NCI-H2227 (cell line): ENCODE measurements at regions not wholly inside any gene's neighbourhood (a gene's known extent, or its start where the extent isn't known, plus 50 kb on each side); places are given as distances from the start of the nearest gene placed in this dataset.

Experiments used
- DNase-seq: peaks from one replicate; lab custom pipeline; 2025; ENCODE audit not compliant: unreplicated experiment; lab: John Stamatoyannopoulos, UW

DNA sequence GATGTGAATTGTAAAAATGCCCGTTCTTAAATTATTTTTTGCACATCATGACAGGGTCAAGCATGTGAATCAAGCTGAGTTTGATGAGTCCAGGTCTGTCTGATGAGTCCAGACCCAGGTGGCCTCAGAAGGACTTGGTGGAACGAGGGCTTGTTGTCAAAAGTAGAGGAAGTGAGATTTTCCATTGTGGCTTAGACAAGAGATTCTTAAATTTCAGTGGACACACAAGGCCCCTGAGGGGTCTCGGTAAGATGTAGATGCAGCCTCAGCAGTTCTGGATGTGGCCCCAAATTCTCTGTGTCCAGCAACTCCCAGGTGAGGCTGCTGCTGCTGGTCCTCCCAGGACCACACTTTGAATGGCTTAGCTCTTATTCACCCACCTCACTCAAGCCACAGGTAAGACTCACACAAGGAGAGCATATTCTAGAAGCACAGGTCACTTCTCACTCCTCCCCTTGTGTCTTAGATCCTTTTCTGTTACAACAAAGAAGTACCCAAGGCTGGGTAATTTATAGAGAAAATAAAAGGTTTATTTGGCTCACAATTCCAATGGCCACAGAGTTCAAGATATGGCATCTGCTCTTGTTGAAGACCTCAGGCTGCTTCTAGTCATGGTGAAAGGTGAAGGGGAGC, 98.8 kb downstream of the GGTLC2 start:
- DNase-seq: no peak

DNA sequence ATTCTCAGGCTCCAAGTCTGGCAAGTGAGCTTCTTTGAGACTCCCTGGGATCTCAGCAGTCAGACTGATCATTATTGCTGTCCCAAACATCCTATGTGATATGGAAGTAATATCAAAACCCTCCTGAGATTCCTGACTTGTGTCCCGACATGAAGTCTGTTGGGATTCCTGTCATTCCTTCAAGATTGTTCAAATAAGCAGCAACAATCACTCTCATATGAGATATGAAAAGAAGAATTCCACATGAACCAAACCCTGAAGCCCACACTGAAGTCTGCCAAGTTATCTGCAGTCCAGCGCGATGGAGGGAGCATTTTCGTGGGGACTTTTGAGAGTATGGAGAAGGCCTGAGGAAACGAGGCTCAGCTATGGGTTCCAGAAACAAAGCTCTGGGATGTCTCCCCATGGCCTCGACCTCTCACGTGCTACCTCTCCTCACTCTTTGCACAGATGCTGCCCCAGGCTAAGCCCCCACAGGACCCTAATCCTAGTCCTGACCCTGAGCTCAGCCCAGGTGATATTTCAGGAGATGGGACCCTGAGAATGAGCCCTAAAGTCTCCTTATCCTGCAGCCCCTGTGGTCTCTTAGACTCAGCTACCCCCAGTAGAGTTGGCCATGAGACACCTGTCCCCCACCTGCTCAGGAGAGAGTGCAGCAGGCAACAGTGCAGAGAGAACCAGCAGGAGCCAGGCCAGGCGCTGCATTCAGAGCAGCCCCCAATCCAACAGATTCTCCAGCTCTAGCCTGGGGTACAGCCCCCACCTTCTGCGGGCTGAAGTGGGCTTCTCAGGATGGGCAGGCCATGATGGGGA, 100.2 kb downstream of the GGTLC2 start:
- DNase-seq: no peak

DNA sequence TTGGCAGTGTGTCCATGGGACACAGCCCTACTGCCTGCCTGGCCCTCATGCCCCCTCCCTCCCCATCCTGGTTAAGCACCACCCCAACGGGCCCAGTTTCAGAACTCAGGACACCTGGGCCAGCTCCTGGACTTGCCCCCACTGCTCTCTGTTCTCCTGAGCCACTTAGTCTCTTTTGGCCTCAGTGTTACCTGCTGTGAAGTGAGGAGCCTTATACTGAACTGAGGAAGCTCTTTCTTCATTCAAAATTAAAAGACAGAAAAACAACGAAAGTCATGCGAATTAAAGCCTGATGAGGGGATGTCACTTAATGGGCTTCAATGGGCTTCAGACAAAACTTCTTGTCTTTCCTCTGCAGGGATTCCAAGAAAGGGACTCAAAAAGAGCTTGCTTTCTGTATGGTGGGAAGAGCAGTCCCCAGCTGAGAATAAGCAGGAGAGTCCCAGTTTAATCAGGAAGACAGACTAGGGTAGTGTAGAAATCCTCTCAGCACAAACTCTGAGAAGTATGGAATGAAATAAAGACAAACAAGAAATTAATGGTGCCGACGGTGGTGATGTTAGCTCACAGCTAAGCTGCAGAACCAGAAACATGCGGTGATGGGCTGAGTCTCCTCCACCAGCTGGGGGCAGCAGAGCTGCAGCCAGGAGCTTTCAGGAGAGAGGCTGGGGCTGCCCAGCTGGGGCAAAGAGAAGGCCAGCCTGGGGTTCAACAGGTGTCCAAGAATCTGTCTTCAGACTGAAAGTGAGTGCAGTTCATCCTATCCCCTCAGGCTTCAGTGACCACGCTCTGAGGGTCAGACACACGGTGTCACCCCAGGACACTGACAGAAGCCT, 101.0 kb downstream of the GGTLC2 start:
- DNase-seq: peak; percentile 29

DNA sequence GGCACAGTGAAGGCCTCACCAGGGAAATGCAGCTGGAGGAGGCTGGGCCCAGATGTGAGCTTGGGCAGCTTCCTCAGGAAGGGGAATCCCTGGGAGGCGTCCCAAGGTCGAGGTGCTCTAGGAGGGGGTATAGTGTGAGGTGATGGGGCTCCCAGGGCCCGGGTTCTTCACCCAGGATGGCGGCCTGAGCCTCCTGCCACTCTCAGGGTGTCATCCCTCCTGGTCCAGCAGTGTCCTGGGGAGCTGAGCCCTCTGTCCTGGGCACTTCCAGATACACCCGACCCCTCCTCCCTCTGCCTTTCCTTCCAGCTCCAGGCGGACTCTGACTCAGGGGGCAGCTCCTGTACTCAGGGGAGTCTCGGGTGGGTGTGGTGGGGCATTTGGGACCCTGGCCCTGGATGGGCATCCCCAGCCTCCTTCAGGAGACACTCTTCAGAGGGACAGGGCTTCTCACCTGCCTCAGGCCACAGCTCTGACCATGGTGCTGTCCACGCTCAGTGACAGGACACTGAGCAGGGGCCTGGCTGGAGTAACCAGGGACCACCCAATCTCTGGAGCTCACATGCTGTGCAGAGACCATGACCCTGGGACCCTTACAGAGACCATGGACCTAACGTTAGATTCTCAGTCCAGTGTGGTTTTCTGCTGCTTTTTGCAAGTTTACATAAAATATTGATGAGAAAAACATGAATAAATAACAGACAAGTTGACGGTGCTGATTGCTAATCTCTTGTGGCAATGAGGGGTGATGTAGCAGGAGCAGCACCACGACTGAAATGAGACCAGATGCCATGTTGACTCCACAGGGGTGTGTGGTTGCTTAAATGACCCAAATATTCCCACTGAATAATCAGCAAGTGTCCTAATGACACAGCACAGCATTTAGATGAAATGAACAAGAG, 101.9 kb downstream of the GGTLC2 start:
- no peak for DNase-seq

DNA sequence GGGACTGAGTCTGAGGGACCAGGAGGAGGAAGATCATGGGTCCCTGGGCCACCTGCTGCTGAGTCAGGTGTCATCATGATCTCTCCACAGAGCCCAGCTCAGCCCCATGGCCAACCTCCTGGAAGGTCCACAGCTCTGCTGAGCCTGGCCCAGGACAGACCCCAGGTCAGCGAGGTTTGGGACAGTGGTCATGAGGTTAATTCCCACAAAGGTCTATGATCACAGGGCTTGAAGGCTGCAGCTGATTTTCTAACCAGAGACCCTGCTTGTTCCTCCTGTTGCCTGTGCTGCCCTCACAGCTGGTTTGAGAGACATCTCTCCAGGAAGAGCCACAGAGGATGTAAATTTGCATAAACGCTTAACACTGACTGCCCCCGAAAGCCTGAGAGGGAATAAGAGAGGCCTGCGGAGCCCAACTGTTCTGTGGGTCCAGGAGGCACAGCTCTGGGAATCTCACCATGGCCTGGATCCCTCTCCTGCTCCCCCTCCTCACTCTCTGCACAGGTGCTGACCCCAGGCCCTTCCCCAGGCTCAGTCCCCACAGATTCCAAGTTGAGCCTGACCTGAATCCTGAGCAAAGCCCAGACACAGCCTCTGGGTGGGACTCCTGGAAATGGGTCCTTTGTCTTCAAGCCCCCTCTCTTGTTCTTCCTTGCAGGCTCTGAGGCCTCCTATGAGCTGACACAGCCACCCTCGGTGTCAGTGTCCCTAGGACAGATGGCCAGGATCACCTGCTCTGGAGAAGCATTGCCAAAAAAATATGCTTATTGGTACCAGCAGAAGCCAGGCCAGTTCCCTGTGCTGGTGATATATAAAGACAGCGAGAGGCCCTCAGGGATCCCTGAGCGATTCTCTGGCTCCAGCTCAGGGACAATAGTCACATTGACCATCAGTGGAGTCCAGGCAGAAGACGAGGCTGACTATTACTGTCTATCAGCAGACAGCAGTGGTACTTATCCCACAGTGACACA, 102.8 kb downstream of the GGTLC2 start:
- no peak for DNase-seq

DNA sequence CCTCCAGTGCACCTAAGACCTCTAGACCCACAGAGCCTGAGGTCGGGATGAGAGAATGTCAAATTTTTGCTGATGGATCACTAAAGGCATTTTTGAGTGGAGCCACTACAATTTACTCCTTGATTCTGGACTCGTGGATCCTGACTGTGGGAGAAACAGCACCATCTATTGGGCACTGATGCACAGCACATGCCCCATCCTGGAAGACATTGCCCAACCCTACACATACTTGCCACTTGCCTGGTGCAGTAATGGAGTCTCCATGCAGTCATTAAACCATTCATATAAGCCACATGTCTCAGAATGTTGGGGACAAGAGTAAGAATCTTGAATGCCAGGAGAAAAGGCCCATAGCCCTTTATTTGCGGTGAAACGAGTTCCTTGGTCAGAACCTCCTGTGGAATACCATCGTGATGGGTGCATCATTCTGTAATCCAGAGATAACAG, 103.9 kb downstream of the GGTLC2 start:
- peak; percentile 43 for DNase-seq

DNA sequence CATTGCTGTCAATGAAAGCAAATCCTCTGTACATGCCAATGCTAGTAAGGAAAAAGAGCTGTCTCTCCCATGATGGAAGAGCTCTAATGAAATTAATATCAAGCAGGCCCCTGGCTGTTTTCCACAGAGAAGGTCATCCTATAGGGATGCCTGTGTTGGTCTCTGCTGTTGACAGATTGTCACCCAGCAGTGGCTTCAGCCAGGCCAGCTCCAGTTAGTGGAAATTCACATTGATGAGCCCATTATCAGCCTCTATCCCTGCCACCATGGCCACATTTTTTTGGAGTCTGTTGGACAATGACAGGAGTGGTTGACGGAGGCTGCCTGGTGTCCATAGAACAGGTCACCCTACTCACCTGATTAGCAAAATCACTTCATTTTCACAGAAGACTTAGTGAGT, 104.3 kb downstream of the GGTLC2 start:
- no peak for DNase-seq

DNA sequence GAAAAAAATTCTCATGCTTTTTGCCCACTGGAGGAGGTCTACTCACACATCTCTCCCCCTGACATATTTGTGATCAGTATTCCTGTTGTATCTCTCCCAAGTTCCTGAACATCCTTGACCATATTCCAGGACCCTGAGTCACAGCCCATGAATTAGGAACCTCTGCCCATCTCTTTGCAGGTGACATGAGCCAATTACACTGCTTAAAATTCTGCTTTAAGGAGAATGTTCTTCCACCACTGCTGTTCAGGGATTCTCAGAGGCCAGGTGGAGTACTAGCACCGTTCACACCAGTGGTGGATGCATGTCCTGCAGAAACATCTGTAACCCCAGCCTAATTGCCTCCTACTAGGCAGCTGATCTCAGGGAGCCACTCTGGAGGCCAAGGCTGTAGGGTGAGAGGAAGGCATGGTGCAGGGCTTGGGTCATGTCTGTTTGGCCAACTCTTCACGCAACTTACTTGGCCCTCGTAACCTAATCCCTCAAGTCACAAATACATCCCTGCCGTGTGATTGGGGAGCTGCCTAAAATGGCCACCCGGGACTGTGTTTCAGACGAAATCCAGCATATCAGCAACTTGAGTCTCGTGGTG, 104.8 kb downstream of the GGTLC2 start:
- no peak for DNase-seq

DNA sequence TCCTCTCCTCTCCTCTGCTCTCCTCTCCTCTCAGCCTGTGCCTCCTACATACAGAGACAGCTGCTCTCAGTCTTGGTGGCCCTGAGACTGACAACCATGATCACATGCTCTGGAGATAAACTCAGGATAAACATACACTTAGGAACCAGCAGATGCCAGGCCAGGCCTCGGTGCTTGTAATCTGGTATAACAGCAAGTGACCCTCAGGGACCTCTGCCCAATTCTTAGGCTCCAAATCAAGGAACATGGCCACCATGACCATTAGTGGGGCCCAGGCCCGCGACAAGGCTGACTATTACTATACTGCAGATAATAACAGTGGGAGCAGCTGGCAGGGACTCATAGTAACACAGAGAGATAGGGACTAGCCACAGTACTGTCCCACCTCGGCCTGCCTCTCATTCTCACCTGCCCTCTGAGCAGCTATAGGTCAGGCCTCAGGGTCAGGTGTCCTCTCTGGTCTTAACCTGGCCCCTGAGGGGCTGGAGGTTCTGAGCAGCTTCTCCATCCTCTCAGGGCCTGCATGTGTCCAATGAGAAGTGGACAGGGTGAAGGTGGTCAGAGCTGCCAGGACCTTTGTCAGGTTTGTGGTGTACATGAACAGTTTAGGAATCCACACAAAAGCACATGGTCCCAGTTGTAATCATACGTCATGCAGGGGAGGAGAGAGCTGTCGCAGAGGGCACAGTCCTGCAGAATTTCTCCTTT, 106.1 kb downstream of the GGTLC2 start:
- no peak for DNase-seq

DNA sequence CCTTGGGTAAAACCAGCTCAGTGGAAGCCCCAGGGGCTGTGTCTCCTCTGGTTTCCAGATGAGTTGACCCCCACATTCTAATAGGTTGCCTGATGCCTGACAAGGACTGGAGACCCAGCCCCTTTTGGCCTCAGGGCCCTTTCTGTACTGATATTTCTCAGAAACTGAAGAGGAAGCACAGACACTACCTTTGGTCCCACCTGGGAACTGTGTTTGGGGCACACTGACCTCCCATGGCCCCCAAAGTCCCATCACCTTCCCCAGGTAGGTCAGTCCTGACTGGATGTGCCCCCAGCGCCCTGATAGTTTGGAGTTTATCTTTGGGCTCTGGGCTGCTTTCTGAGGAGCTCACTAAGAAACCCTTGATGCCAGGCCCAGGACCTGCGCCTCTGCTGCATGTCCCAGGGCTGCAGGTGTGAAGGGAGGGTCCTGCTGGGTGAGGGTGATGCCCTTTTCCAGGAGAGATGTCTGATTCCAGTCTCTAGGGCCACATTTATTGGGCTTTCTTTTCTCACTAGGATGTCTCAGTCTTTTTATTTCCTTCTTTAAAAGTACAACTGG, 106.7 kb downstream of the GGTLC2 start:
- DNase-seq: no peak

DNA sequence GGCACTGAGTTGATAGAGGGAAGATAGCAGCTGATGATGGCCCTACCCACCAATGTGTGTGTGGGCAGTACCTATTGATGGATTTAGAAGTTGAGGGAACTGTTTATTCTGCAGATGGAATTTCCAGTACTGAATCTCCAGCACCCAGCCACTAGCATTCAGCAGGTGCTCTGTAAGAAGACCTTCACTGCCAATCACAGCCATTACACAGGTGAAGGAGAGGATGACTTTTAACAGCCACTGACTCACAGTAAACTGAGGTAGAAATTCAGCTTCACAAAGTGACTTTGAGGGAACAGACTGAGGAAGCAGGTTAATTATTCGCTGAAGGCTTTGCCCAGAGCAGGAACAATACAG, 107.8 kb downstream of the GGTLC2 start:
- no peak for DNase-seq

DNA sequence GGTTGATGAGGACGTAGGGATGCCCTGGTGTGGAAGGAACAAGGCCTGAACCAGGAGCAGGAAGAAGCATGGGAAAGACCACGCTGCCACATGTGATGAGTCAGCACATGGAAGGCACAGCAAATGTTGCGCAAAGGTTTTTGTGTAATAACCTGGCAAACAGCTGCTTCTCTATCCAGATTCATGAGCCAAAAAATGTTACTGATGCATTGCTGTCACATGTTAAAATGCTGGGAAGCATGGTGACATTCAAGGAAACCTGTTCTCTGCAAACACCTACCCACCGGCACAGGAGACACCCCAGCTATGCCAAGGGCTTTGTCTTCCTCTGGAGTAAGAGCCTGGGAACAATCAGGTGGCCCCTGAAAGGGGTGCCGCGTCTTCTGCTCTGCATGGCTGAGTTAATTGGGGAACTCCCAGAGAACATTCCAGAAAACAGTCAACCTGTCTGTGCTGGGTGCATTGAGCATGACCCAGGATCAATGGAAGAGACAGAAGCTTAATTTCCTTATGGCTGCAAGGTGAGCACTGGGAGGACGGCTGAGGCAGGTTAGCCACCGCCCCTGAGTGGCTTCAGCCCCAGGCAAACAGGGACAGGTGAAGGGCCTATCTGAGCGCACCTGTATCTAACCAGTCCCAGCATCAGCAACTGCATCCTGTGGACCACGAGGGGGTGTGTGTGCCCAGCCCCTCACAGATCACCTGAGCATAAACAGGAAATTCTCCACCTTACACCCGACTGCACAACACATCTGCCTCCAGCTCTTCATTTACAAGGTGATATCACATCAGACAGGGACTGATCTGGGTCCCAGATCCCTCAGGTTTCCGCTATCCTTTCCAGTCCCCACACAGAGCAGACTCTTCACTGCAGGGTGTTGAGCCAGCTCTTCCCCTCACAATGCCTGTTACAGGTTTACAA, 108.4 kb downstream of the GGTLC2 start:
- no peak for DNase-seq

DNA sequence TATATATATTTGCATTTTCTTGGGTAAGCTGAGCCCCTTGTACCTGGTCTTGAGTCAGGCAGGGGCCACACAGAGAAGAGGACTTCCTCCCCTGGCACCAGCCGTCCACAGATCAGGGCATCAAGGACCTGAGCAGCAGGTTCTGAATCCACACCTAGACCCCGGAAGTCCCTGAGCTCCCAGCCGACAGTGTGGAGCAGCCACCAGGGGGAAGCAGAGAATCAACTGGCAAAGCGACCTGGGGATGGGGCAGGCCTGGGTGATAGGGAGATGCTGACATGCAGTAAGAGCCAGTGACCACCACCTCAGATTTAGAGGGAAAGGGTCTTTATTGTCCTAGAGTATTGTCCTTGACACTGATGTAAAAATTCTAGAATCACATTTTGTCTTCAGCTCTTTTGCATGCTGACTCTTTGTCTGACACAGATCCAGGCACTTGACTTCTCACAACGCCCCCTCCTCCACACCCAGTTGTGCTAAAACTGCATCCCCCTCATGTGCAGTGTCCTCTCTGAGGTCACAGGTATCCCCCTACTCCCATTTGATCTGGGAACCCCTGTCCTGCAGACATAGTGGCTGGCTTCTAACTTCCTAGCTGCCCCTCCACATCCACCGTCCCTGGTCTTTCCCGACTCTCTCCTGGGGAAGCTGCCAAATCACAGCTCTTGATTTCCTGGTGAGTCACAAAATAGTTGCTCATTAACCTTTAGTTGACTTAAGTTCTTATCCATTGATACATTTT, 109.3 kb downstream of the GGTLC2 start:
- peak; percentile 33 for DNase-seq

DNA sequence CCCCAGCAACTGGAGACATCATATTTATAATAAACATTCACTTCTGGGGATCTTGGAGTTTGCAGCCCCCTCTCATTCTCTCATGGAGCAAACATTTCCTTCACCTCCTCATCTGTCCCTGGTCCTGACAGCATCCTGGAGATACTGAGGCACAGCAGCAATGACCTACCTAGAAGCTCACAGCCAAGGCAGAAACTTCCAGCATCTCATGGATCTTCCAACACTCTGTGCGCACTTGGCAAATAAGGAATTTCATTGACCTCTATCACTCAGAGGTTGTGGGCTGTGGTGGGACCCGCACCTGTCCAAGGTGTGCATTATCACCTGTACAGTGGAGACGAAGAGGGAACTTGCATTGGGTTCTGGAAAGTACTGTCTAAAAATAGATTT, 109.8 kb downstream of the GGTLC2 start:
- no peak for DNase-seq

DNA sequence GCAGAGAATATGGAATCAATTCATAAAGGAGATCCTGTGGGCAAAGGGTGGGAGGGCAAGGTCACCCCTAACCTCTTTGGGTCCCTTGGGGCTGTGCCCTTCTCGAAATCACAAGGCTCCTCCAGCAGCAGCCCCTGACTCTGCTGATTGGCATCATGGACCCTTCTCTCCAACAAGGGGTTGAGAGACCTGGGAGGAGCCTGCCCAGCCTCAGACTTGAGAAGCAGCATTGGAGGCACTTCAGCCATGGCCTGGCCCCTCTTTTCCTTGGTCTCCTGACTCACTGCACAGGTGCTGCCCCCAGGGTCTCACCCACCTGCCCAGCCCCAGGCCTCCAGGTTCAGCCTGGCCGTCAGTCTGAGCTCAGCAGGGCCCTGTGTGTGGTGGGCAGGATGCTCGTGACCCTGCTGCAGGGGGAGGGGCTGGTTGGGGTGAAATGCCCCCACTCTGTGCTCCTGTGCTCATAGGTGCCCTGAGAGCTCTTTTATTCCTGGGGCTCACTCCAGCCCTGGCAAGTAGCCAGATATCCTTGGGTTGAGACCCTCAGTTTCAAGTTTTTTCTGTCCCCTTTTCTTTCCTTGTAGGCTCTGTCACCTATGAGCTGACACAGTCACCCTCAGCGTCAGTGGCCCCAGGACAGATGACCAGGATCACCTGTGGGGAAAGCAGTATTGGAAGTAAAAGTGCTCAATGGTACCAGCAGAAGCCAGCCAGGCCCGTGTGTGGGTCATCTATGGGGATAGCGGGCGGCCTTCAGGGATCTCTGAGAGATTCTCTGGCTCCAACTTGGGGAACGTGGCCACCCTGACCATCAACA, 110.8 kb downstream of the GGTLC2 start:
- no peak for DNase-seq

DNA sequence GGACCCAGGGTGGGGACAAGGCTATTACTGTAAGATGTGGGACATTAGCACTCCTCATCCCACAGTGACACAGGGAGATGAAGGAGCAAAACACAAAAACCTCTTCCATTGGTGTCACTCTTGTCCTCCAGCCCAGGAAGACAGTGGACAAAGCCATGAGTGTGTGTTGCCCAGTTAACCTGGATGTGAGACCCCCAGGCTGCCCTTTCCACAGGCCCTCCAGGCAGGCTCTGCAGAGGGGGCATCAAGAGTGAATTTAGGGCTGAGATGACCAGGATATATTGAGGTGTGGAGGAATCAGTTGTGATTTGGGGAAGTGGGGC, 111.3 kb downstream of the GGTLC2 start:
- DNase-seq: no peak
